IPS-18c (cell line): ENCODE measurements at regions not wholly inside any gene's neighbourhood (a gene's known extent, or its start where the extent isn't known, plus 50 kb on each side); places are given as distances from the start of the nearest gene placed in this dataset.

ENCODE experiments used
- H3K4me3 ChIP-seq: 2 replicates; pipeline ENCODE4 v1.7.0; 2013; ENCODE audit warnings: low read depth, mild to moderate bottlenecking, low read length, moderate library complexity; ENCODE audit not compliant: insufficient read depth
- H3K9me3 ChIP-seq: one replicate; pipeline ENCODE4 v1.6.1; 2013; ENCODE audit warnings: mild to moderate bottlenecking, low read length, moderate library complexity; ENCODE audit not compliant: control insufficient read depth, insufficient read depth

- peaks cover 2% of the 10 kb centered on the region for H3K9me3 ChIP-seq
- no peak overlapping the region for H3K4me3 ChIP-seq
Observed at GRCh38 chr1:87615491-87615890, 286.8 kb downstream of the LMO4 start.

- Histone ChIP-seq H3K4me3 (no peak overlapping the region), H3K9me3 (peaks cover 2% of the 10 kb centered on the region)
Observed at GRCh38 chr1:87615901-87616300, 287.2 kb downstream of the LMO4 start.

GRCh38 chr1:87620807-87621206 lies 292.1 kb downstream of the LMO4 start:
- Histone ChIP-seq H3K4me3 (no peak overlapping the region), H3K9me3 (peaks cover 2% of the 10 kb centered on the region)

GRCh38 chr1:87629673-87630072 lies 301.0 kb downstream of the LMO4 start:
- H3K4me3 ChIP-seq, result no peak overlapping the region
- H3K9me3 ChIP-seq, result no peaks in the 10 kb centered on the region

- Histone ChIP-seq H3K4me3 (no peak overlapping the region), H3K9me3 (peaks cover 6% of the 10 kb centered on the region)
Observed at GRCh38 chr1:87632232-87632631, 303.6 kb downstream of the LMO4 start.

GRCh38 chr1:87636198-87636892 lies 307.7 kb downstream of the LMO4 start:
- Histone ChIP-seq H3K4me3 (peak overlapping the region; percentile 3; the same call in 1 of the 2 replicates), H3K9me3 (peaks cover 6% of the 10 kb centered on the region)

- peaks cover 6% of the 10 kb centered on the region for H3K9me3 ChIP-seq
- no peak overlapping the region for H3K4me3 ChIP-seq
Observed at GRCh38 chr1:87638636-87639035, 310.0 kb downstream of the LMO4 start.

- no peak overlapping the region for H3K4me3 ChIP-seq
- H3K9me3 ChIP-seq, result no peaks in the 10 kb centered on the region
Observed at GRCh38 chr1:87641996-87642395, 313.3 kb downstream of the LMO4 start.

- H3K4me3 ChIP-seq, result no peak overlapping the region
- H3K9me3 ChIP-seq, result no peaks in the 10 kb centered on the region
Observed at GRCh38 chr1:87642581-87643221, 314.0 kb downstream of the LMO4 start.

- H3K9me3 ChIP-seq, result no peaks in the 10 kb centered on the region
- no peak overlapping the region for H3K4me3 ChIP-seq
Observed at GRCh38 chr1:87644033-87644578, 315.4 kb downstream of the LMO4 start.

GRCh38 chr1:87644579-87645190 lies 316.0 kb downstream of the LMO4 start:
- H3K9me3 ChIP-seq, result no peaks in the 10 kb centered on the region
- H3K4me3 ChIP-seq, result no peak overlapping the region

- H3K9me3 ChIP-seq, result no peaks in the 10 kb centered on the region
- no peak overlapping the region for H3K4me3 ChIP-seq
Observed at GRCh38 chr1:87647430-87648177, 318.9 kb downstream of the LMO4 start.

- H3K4me3 ChIP-seq, result no peak overlapping the region
Observed at GRCh38 chr1:87648323-87649119, 319.8 kb downstream of the LMO4 start.

GRCh38 chr1:87650306-87650705 lies 321.6 kb downstream of the LMO4 start:
- no peak overlapping the region for H3K4me3 ChIP-seq
- no peaks in the 10 kb centered on the region for H3K9me3 ChIP-seq

More at GRCh38 chr1:87648323-87649119, 319.8 kb downstream of the LMO4 start:
- H3K9me3 ChIP-seq, result no peaks in the 10 kb centered on the region

- H3K4me3 ChIP-seq, result no peak overlapping the region
- no peaks in the 10 kb centered on the region for H3K9me3 ChIP-seq
Observed at GRCh38 chr1:87652176-87652575, 323.5 kb downstream of the LMO4 start.

- H3K4me3 ChIP-seq, result no peak overlapping the region
- no peaks in the 10 kb centered on the region for H3K9me3 ChIP-seq
Observed at GRCh38 chr1:87665151-87665550, 336.5 kb downstream of the LMO4 start.

GRCh38 chr1:87666681-87667080 lies 338.0 kb downstream of the LMO4 start:
- Histone ChIP-seq H3K9me3 (peaks cover 2% of the 10 kb centered on the region), H3K4me3 (no peak overlapping the region)
